ENCODE measurements at regions not wholly inside any gene's neighbourhood (a gene's known extent, or its start where the extent isn't known, plus 50 kb on each side); places are given as distances from the start of the nearest gene placed in this dataset.

DNA sequence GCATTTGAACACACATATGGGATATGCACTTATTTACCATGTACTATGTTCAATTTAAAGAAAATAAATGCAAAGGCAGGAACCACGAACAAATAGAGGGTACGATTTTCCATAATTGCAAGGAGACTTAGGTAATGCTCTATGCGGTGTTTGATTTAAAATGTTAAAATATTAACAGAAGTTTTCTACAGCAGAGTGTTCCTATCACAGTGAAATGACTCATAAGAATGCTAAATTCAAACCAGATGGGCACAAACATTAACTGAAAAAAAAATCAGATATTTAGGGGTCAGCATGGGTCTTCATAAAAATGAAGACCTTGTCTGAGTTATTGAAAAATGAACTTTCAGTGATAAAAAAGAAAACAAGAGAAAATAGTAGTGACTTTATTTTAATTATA is 65.4 kb downstream of the LLPH start (continued):
- TF ChIP-seq, protein P1, sequence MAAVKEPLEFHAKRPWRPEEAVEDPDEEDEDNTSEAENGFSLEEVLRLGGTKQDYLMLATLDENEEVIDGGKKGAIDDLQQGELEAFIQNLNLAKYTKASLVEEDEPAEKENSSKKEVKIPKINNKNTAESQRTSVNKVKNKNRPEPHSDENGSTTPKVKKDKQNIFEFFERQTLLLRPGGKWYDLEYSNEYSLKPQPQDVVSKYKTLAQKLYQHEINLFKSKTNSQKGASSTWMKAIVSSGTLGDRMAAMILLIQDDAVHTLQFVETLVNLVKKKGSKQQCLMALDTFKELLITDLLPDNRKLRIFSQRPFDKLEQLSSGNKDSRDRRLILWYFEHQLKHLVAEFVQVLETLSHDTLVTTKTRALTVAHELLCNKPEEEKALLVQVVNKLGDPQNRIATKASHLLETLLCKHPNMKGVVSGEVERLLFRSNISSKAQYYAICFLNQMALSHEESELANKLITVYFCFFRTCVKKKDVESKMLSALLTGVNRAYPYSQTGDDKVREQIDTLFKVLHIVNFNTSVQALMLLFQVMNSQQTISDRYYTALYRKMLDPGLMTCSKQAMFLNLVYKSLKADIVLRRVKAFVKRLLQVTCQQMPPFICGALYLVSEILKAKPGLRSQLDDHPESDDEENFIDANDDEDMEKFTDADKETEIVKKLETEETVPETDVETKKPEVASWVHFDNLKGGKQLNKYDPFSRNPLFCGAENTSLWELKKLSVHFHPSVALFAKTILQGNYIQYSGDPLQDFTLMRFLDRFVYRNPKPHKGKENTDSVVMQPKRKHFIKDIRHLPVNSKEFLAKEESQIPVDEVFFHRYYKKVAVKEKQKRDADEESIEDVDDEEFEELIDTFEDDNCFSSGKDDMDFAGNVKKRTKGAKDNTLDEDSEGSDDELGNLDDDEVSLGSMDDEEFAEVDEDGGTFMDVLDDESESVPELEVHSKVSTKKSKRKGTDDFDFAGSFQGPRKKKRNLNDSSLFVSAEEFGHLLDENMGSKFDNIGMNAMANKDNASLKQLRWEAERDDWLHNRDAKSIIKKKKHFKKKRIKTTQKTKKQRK (IDR thresholded peaks at IDR 0.05; ENCODE audit: low read depth, low read length) = no peak

DNA sequence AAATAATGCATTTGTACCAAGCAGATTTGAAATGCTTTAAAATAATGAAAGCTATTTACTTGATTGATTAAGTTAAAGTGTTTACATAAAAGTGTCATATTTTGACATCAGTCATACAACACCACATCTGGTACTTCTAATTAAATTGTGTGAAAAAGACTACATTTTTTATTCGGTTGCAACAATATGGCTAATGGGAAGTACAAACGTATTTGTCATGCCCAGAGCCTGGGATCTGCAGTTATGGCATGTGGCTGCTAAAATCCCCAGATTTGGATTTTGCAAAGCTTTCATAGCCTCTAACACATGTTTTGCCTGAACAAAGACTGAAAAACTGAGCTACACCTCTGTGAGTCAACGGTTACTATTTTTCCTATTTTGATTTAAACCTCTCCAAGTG is 66.6 kb downstream of the LLPH start:
- no peak overlapping the region for H3K27ac ChIP-seq (ENCODE audit: control insufficient read depth, insufficient read depth)
- ATAC-seq (no peak), DNase-seq (ENCODE audit: low read depth, low spot score) (no peak), FAIRE-seq (no peak)
- ChIA-PET CTCF (interaction anchor here (0.9 to 3.2 kb wide), 5 partner anchors 8 to 28 kb away, joined by 3 to 9 read pairs (median 6); no protein-coding TSS in a partner anchor), POLR2A (interaction anchor here (0.8 to 1.9 kb wide), 2 partner anchors 8 to 15 kb away, joined by 3 to 7 read pairs; no protein-coding TSS in a partner anchor), RAD21 (ENCODE audit: unreplicated experiment) (interaction anchor here (0.9 to 2.0 kb wide), 8 partner anchors 8 to 507 kb away, joined by 3 to 7 read pairs (median 4); no protein-coding TSS in a partner anchor), SMC1A (ENCODE audit: uncharacterized antibody, unreplicated experiment) (interaction anchor here (0.6 to 6.1 kb wide), 10 partner anchors 9 to 52 kb away, joined by 3 to 77 read pairs (median 8); no protein-coding TSS in a partner anchor)
- BruUV-seq (replicated peaks) = no TSS peak
- H3K79me2 ChIP-seq (ENCODE audit: control insufficient read depth, insufficient read depth, low read length) = no peaks in the 10 kb centered on the region
- TF ChIP-seq MTA3 (IDR thresholded peaks at IDR 0.05; ENCODE audit: borderline replicate concordance, low read length) (no peak), JUND (IDR thresholded peaks at IDR 0.05; ENCODE audit: low read depth, low read length) (no peak), PAX5 (IDR thresholded peaks at IDR 0.05; ENCODE audit: borderline replicate concordance, low read depth, low read length) (no peak), MEF2B (IDR thresholded peaks at IDR 0.05; ENCODE audit: partially characterized antibody, poor library complexity, severe bottlenecking) (no peak)
- TF ChIP-seq, protein P1 (IDR thresholded peaks at IDR 0.05; ENCODE audit: low read depth, low read length) = no peak
- TF ChIP-seq, protein P2, sequence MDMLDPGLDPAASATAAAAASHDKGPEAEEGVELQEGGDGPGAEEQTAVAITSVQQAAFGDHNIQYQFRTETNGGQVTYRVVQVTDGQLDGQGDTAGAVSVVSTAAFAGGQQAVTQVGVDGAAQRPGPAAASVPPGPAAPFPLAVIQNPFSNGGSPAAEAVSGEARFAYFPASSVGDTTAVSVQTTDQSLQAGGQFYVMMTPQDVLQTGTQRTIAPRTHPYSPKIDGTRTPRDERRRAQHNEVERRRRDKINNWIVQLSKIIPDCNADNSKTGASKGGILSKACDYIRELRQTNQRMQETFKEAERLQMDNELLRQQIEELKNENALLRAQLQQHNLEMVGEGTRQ (IDR thresholded peaks at IDR 0.05; ENCODE audit: borderline replicate concordance, low read depth, low read length) = no peak
- TF ChIP-seq, protein P3, sequence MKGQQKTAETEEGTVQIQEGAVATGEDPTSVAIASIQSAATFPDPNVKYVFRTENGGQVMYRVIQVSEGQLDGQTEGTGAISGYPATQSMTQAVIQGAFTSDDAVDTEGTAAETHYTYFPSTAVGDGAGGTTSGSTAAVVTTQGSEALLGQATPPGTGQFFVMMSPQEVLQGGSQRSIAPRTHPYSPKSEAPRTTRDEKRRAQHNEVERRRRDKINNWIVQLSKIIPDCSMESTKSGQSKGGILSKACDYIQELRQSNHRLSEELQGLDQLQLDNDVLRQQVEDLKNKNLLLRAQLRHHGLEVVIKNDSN (IDR thresholded peaks at IDR 0.05; ENCODE audit: borderline replicate concordance, extremely low read length, insufficient read depth, low read depth, low read length) = no peak
- TF ChIP-seq, protein P4, sequence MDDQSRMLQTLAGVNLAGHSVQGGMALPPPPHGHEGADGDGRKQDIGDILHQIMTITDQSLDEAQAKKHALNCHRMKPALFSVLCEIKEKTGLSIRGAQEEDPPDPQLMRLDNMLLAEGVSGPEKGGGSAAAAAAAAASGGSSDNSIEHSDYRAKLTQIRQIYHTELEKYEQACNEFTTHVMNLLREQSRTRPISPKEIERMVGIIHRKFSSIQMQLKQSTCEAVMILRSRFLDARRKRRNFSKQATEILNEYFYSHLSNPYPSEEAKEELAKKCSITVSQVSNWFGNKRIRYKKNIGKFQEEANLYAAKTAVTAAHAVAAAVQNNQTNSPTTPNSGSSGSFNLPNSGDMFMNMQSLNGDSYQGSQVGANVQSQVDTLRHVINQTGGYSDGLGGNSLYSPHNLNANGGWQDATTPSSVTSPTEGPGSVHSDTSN (IDR thresholded peaks at IDR 0.05; ENCODE audit: insufficient replicate concordance, low read depth, low read length) = no peak
- TF ChIP-seq, protein P5, sequence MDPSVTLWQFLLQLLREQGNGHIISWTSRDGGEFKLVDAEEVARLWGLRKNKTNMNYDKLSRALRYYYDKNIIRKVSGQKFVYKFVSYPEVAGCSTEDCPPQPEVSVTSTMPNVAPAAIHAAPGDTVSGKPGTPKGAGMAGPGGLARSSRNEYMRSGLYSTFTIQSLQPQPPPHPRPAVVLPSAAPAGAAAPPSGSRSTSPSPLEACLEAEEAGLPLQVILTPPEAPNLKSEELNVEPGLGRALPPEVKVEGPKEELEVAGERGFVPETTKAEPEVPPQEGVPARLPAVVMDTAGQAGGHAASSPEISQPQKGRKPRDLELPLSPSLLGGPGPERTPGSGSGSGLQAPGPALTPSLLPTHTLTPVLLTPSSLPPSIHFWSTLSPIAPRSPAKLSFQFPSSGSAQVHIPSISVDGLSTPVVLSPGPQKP (IDR thresholded peaks at IDR 0.05; ENCODE audit: low read depth, low read length) = no peak
- H3K9ac ChIP-seq (ENCODE audit: control insufficient read depth, insufficient read depth, low read length) = no peak overlapping the region
- H3K27me3 ChIP-seq (replicated peaks in 1 of 2; ENCODE audit: control insufficient read depth in 2 of 2, insufficient read depth in 2 of 2, low read length in 1 of 2) = no peaks in the 10 kb centered on the region
- no peak overlapping the region for H2AFZ ChIP-seq (ENCODE audit: control insufficient read depth, low read depth, low read length)
- no peaks in the 10 kb centered on the region for H3K9me3 ChIP-seq (replicated peaks; ENCODE audit: control insufficient read depth, insufficient read depth, low read length)
- H3K36me3 ChIP-seq (ENCODE audit: control insufficient read depth in 2 of 2, insufficient read depth in 2 of 2, low read length in 1 of 2) = no peaks in the 10 kb centered on the region
- intact Hi-C loops (cut with micrococcal nuclease; ENCODE audit: unreplicated experiment) = no loop called here
- H3K4me2 ChIP-seq (ENCODE audit: control insufficient read depth, insufficient read depth) = no peak overlapping the region
- H3K4me3 ChIP-seq = no peak overlapping the region
- 54% methylated on average over 3 of the region's 3 CpGs for WGBS (ENCODE audit: insufficient coverage, insufficient replicate concordance, low lambda C conversion rate, missing lambda C conversion rate)
- H3K4me1 ChIP-seq (ENCODE audit: control insufficient read depth, insufficient read depth, low read length) = peaks cover 16% of the 10 kb centered on the region
- H4K20me1 ChIP-seq (ENCODE audit: control insufficient read depth, insufficient read depth) = no peaks in the 10 kb centered on the region
- in situ Hi-C loops (cut with MboI) = no loop called here
